ENCODE measurements at regions not wholly inside any gene's neighbourhood (a gene's known extent, or its start where the extent isn't known, plus 50 kb on each side); places are given as distances from the start of the nearest gene placed in this dataset.

DNA sequence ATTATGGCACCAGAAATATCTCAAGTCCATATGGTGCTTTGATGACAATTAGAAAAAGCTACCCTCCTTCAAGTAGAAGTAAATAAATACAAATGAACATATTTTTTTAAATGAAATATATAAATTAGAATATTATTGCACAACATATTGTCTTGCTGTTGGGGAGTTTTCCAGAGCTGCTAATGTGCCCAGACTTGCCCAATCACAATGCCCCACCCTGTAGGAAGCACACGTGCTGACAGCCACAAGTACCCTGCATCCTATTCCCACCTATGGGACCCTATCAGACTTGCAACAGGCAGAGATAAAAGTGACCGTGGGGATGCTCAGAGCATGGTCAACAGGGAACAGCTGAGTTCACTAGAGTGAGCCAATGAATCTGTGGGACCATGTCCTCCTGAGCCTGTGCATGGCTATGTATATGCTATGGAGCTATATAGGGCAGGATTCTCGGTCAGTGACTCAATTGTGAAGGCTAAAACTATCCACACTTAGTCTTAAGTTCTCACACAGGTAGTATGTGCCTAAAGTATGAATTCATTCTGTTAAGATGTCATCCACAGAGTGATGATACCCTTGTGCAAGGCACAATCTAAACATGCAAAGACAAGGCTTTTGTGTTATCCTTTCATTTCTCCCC, 336.0 kb downstream of the HGF start:
- POLR2A ChIA-PET: no interaction called here
- no peak overlapping the region for H3K4me3 ChIP-seq
- TF ChIP-seq FOSL2 (IDR thresholded peaks at IDR 0.05): no peak
- TF ChIP-seq FOSL2 (CRISPR knock-in tag; IDR thresholded peaks at IDR 0.05): no peak
- TF ChIP-seq HDAC2 (IDR thresholded peaks at IDR 0.05): no peak
- TF ChIP-seq POLR2A (IDR thresholded peaks at IDR 0.05; ENCODE audit: low read length): no peak
- TF ChIP-seq HOXB13 (CRISPR knock-in tag; IDR thresholded peaks at IDR 0.05; ENCODE audit: low read depth): no peak
- TF ChIP-seq, protein P1, sequence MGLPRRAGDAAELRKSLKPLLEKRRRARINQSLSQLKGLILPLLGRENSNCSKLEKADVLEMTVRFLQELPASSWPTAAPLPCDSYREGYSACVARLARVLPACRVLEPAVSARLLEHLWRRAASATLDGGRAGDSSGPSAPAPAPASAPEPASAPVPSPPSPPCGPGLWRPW (IDR thresholded peaks at IDR 0.05): no peak
- TF ChIP-seq NPAS2 (CRISPR knock-in tag; IDR thresholded peaks at IDR 0.05; ENCODE audit: borderline replicate concordance): no peak
- TF ChIP-seq CHD4 (IDR thresholded peaks at IDR 0.05; ENCODE audit: borderline replicate concordance): no peak
- no peak for TF ChIP-seq NFE2L2 (conservative IDR thresholded peaks at IDR 0.05; ENCODE audit: low read length)
- TF ChIP-seq, protein P2, sequence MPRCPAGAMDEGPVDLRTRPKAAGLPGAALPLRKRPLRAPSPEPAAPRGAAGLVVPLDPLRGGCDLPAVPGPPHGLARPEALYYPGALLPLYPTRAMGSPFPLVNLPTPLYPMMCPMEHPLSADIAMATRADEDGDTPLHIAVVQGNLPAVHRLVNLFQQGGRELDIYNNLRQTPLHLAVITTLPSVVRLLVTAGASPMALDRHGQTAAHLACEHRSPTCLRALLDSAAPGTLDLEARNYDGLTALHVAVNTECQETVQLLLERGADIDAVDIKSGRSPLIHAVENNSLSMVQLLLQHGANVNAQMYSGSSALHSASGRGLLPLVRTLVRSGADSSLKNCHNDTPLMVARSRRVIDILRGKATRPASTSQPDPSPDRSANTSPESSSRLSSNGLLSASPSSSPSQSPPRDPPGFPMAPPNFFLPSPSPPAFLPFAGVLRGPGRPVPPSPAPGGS (IDR thresholded peaks at IDR 0.05): no peak
- TF ChIP-seq EP300 (IDR thresholded peaks at IDR 0.05): no peak
- TF ChIP-seq PHF8 (IDR thresholded peaks at IDR 0.05; ENCODE audit: borderline replicate concordance, low read depth): no peak
- TF ChIP-seq EHF (CRISPR knock-in tag; IDR thresholded peaks at IDR 0.05): no peak
- TF ChIP-seq TFCP2L1 (CRISPR knock-in tag; IDR thresholded peaks at IDR 0.05): no peak
- TF ChIP-seq ZNF302 (CRISPR knock-in tag; IDR thresholded peaks at IDR 0.05): no peak
- no peak for TF ChIP-seq GATA3 (IDR thresholded peaks at IDR 0.05; ENCODE audit: borderline replicate concordance)
- no peak for TF ChIP-seq CHD2 (IDR thresholded peaks at IDR 0.05; ENCODE audit: low read length, partially characterized antibody)
- no peak for TF ChIP-seq FOXS1 (CRISPR knock-in tag; IDR thresholded peaks at IDR 0.05)
- no peak for TF ChIP-seq JUNB (IDR thresholded peaks at IDR 0.05)
- TF ChIP-seq, protein P3, sequence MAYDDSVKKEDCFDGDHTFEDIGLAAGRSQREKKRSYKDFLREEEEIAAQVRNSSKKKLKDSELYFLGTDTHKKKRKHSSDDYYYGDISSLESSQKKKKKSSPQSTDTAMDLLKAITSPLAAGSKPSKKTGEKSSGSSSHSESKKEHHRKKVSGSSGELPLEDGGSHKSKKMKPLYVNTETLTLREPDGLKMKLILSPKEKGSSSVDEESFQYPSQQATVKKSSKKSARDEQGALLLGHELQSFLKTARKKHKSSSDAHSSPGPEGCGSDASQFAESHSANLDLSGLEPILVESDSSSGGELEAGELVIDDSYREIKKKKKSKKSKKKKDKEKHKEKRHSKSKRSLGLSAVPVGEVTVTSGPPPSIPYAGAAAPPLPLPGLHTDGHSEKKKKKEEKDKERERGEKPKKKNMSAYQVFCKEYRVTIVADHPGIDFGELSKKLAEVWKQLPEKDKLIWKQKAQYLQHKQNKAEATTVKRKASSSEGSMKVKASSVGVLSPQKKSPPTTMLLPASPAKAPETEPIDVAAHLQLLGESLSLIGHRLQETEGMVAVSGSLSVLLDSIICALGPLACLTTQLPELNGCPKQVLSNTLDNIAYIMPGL (CRISPR knock-in tag; IDR thresholded peaks at IDR 0.05; ENCODE audit: borderline replicate concordance): no peak
- ATAC-seq: no peak
- H3K4me1 ChIP-seq: no peaks in the 10 kb centered on the region
- no peaks in the 10 kb centered on the region for H3K9me3 ChIP-seq
- H3K4me2 ChIP-seq: no peak overlapping the region
- DNase-seq (ENCODE audit: low read depth in 1 of 2, low spot score in 1 of 2): no peak
- H3K27ac ChIP-seq: no peak overlapping the region
- CTCF ChIA-PET: interaction anchor here (1.0 kb wide), 1 partner anchor 13 kb away, joined by 3 read pairs; no protein-coding TSS in a partner anchor
- no peak for FAIRE-seq
- 73% methylated on average over 3 of the region's 3 CpGs for WGBS (ENCODE audit: missing lambda C conversion rate)

DNA sequence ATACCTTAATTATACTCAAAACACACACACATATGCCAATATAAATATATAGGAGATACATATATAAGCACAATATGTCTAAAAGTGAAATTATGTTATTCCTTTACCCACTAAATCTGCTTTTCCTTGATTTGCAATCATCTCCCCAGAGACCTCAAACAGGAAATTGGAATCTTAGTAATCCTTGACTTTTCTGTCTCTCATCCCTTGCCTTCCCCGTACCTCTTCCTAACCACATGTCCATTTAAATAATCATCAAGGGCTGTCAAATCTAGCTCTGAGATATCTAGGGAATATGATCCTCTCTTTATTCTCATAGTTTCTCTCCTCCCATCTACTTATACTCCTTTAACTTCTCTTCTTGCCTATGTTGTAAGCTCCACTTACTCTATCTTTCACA, 336.6 kb downstream of the HGF start:
- FAIRE-seq (no peak), DNase-seq (ENCODE audit: low read depth in 1 of 2, low spot score in 1 of 2) (no peak), ATAC-seq (no peak)
- POLR2A ChIA-PET: no interaction called here
- Histone ChIP-seq H3K4me2 (no peak overlapping the region), H3K27ac (no peak overlapping the region), H3K4me1 (no peaks in the 10 kb centered on the region), H3K9me3 (no peaks in the 10 kb centered on the region), H3K4me3 (no peak overlapping the region)
- TF ChIP-seq PHF8 (IDR thresholded peaks at IDR 0.05; ENCODE audit: borderline replicate concordance, low read depth): no peak
- TF ChIP-seq, protein P4, sequence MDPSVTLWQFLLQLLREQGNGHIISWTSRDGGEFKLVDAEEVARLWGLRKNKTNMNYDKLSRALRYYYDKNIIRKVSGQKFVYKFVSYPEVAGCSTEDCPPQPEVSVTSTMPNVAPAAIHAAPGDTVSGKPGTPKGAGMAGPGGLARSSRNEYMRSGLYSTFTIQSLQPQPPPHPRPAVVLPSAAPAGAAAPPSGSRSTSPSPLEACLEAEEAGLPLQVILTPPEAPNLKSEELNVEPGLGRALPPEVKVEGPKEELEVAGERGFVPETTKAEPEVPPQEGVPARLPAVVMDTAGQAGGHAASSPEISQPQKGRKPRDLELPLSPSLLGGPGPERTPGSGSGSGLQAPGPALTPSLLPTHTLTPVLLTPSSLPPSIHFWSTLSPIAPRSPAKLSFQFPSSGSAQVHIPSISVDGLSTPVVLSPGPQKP (IDR thresholded peaks at IDR 0.05; ENCODE audit: low read depth, low read length): no peak
- no peak for TF ChIP-seq TP53 (CRISPR knock-in tag; IDR thresholded peaks at IDR 0.05)
- no peak for TF ChIP-seq NPAS2 (CRISPR knock-in tag; IDR thresholded peaks at IDR 0.05; ENCODE audit: borderline replicate concordance)
- TF ChIP-seq ESRRA (IDR thresholded peaks at IDR 0.05; ENCODE audit: borderline replicate concordance, low read length): no peak
- TF ChIP-seq, protein P2 (IDR thresholded peaks at IDR 0.05): no peak
- WGBS (ENCODE audit: missing lambda C conversion rate): 77% methylated on average over 1 of the region's 1 CpG
- CTCF ChIA-PET: interaction anchor here (1.0 kb wide), 1 partner anchor 14 kb away, joined by 3 read pairs; no protein-coding TSS in a partner anchor
